OCI-LY1 (cell line): ENCODE measurements at regions not wholly inside any gene's neighbourhood (a gene's known extent, or its start where the extent isn't known, plus 50 kb on each side); places are given as distances from the start of the nearest gene placed in this dataset.

Experiments
- EZH2 ChIP-seq: fragments of 200-600 bp; sonication (generic), shearing (Covaris generic); IDR thresholded peaks from 2 replicates; pipeline ENCODE4 v1.8.0; 2017; ENCODE audit warnings: borderline replicate concordance, mixed run types, mild to moderate bottlenecking, antibody characterized with exemption, low read length, moderate library complexity, mixed read lengths
- TF ChIP-seq, protein P1 (sequence below): fragments of 200-600 bp; sonication (generic), shearing (Covaris generic); IDR thresholded peaks from 2 replicates; pipeline ENCODE4 v1.5.1; 2017; ENCODE audit warnings: mild to moderate bottlenecking, antibody characterized with exemption, low read length, moderate library complexity, mixed read lengths

DNA sequence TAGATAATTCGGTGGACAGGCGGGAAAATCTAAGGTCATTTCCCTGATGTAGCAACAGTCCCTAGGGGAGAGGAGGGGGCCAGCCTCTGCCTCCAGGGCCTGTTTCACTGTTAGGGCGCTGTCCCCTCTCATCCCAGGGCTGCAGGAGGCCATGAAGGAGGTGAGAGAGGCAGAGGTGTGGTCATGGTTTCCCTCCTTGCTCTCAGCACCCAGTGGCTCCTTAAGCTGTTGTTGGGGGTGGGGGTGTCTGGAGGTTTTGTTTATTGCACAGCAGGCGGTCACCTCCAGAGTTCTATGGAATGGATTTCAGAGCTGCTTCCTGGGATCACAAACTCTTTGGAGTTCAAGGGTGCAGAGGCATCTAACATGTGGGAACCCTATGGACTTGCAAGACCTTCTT, 212.5 kb upstream of the RTL1 start:
- TF ChIP-seq, protein P1, sequence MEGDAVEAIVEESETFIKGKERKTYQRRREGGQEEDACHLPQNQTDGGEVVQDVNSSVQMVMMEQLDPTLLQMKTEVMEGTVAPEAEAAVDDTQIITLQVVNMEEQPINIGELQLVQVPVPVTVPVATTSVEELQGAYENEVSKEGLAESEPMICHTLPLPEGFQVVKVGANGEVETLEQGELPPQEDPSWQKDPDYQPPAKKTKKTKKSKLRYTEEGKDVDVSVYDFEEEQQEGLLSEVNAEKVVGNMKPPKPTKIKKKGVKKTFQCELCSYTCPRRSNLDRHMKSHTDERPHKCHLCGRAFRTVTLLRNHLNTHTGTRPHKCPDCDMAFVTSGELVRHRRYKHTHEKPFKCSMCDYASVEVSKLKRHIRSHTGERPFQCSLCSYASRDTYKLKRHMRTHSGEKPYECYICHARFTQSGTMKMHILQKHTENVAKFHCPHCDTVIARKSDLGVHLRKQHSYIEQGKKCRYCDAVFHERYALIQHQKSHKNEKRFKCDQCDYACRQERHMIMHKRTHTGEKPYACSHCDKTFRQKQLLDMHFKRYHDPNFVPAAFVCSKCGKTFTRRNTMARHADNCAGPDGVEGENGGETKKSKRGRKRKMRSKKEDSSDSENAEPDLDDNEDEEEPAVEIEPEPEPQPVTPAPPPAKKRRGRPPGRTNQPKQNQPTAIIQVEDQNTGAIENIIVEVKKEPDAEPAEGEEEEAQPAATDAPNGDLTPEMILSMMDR, result no peak
- no peak for TF ChIP-seq EZH2
